GM19023 (cell line): ENCODE measurements at regions not wholly inside any gene's neighbourhood (a gene's known extent, or its start where the extent isn't known, plus 50 kb on each side); places are given as distances from the start of the nearest gene placed in this dataset.

ENCODE experiments used
- ATAC-seq: cut with Tn5 transposase; IDR thresholded peaks from one replicate; pipeline ENCODE4 v1.9.1; 2021; ENCODE audit warnings: mild to moderate bottlenecking, moderate library complexity; ENCODE audit not compliant: unreplicated experiment

DNA sequence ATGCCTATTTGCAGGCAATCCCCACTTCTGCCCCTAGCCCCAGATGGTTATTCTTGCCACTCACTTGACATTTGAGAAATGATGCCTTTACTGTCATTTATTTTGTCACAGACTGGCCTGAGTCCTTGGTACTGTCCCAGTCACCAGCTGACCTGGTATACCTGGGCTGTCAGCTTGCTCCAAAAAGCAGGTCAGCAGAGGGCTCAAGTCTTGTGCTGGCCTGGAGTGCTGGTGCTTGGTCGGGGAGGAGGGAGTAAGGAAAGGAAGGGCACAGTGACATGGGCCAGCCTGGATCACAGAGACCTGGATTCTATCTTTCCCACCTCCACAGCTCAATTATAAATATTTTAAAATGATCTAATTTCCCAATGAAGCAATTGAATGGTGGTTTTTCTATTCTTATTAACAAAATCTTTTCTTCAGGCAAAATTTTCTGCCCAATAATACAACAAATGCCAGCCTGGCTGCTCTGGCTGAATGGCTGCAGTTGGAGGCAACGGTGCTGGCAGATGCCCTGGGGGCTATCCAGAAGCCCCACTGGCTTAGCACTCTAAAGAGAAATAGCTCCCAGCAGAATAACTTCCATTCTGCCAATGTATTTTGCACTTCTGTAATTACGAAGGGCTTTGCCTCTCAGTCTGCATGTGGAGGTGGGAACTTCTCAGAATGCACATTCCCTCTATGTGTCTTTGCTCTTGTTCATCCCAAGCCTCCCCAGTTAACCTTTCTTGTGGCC is 160.6 kb downstream of the GADD45G start:
- ATAC-seq: no peak

DNA sequence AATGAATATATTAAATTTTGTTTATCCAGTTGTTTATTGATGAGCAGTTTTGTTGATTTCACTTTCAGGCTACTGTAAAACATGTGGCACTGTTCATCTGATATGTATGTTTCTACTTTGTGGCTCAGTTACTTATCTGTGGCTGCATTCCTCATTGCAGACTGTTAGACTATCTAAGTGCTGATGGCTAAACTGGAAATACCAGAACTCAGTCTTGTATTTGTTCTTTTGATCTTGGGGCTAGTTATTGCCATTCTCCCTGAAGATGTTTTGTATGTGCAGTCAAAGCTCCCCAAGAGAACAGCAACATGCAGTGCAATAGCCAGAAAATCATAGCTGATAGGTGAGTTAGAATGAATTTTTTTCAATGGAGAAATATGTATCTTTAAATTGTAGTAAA is 162.2 kb downstream of the GADD45G start:
- no peak for ATAC-seq

GRCh38 chr9:89768051-89768450 is 163.2 kb downstream of the GADD45G start:
- ATAC-seq: no peak

DNA sequence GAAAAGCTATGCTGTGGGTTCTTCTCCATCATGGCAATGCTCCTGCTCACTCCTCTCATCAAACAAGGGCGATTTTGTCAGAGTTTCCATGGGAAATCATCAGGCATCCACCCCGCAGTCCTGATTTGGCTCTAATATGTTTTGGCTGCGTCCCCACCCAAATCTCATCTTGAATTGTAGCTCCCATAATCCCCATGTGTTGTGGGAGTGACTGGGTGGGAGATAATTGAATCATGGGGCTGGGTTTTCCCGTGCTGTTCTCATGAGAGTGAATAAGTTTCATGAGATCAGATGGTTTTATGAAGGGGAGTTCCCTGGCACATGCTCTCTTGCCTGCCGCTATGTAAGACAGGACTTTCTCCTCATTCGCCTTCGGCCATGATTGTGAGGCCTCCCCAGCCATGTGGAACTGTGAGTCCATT is 163.8 kb downstream of the GADD45G start:
- ATAC-seq: no peak

- ATAC-seq: no peak
Observed at GRCh38 chr9:89770531-89771174, 165.8 kb downstream of the GADD45G start.

GRCh38 chr9:89771205-89771604 is 166.4 kb downstream of the GADD45G start:
- no peak for ATAC-seq

DNA sequence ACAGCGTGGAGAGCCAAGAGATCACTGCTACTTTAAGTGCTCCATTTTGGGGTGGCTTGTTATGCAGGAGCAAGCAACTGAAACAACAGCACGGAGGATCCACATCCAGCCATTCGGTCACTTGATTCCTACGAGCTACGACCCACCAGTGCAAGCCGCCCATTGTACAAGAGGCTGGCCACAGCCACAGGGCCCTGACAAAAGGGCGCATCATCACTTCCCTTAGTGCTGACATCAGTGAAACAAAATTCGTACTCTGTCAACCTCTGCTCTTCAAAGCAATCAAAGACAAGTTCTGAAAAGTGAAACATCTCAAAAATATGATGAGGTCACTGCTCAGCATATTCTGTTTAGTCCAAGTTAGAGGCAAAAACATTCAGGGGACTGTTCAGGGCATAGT is 168.4 kb downstream of the GADD45G start:
- no peak for ATAC-seq

- no peak for ATAC-seq
Observed at GRCh38 chr9:89774858-89775370, 170.1 kb downstream of the GADD45G start.

- ATAC-seq: no peak
Observed at GRCh38 chr9:89775641-89776040, 170.8 kb downstream of the GADD45G start.

DNA sequence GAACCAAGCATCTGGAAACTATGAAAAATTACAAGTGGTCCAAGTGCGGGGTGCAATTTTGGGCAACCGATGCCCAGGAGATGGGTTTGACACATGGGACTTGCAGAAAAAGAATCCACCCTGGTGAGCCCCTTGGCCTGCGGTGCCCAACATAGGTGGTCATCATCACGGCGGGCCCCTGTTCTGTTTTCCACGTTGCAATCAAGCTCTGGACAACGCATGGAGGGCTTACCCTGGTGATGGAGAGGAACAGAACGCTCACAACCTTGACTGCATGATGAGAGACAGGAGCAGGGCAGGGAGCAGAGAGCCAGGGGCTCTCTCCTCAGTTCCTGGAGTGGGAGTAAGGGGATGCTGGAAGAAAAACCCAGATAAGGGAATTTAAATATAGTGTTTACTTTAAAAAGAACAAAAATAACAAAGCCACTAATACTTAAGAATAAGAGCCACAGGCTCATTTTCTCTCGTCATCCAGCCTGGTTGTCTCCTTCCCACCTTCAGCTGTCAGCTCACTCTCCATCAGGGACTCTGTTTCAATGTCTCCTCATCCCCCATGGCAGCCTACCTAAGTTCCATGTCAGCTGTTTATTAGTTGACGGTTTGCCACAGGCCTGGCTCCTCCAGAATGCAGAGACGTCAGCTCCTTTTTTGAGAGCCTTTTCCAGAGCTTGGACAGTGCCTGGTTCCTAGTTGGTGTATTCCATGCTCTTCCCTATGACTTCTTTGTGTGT is 172.1 kb downstream of the GADD45G start:
- no peak for ATAC-seq

- ATAC-seq: no peak
Observed at GRCh38 chr9:89777544-89777943, 172.7 kb downstream of the GADD45G start.

- ATAC-seq: no peak
Observed at GRCh38 chr9:89778100-89779090, 173.6 kb downstream of the GADD45G start.

DNA sequence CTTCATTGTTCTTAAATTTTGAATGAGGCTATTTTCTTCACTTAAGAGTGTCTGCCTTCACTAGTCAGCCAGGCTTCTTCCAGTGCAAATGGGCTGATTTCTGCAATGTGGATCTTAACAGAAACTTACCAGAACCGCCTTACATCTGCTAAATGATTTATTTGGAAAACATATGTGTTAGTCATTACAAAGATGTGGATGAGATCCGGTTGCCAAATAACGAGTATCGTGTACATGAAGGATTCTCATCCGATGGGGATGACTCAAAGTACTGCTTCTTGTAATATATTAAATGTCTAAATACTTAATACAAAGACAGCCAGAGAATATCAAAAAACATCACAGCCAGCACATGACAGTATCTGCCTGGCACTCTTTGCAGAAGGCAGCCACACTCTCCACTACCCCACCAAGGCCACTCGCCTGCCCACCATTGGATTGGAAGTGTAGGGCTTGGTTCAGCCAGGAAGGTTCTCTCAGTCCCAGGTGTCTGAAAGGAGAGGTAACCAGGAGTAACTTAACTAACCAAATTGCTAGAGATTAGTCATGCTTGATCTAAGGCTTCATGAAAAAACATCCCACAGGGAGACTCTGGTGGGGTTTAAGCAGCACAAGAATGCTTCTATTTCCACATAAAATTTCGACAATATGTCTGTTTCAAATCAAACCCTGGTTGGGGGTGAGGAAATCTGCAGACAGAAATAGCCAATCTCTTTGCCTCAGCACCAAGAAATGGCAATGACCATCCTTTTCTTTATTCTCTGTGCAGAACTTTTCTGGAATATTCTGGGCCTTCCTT is 174.8 kb downstream of the GADD45G start:
- ATAC-seq: no peak

DNA sequence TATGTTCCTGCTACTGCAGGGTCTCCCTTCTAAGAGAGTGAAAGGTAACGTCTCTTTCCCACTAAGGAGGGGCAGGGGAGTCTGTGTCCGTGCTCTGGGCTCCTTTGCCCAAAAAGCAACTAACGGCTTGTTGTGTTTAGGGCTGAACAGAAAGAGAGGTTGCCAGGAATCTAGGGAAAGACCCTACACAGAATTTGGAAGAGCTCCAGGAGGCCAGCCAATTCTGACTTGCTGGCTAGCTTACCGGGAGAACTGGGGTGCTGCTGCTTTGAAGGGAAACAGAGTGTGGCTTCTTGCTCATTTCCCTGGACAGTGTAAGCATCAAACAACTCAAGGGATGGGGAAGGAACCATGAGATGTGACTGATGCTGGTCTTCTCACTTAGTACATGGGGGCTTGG is 176.1 kb downstream of the GADD45G start:
- ATAC-seq: no peak

- ATAC-seq: no peak
Observed at GRCh38 chr9:89781838-89782540, 177.2 kb downstream of the GADD45G start.

- ATAC-seq: no peak
Observed at GRCh38 chr9:89786655-89787054, 181.8 kb downstream of the GADD45G start.

DNA sequence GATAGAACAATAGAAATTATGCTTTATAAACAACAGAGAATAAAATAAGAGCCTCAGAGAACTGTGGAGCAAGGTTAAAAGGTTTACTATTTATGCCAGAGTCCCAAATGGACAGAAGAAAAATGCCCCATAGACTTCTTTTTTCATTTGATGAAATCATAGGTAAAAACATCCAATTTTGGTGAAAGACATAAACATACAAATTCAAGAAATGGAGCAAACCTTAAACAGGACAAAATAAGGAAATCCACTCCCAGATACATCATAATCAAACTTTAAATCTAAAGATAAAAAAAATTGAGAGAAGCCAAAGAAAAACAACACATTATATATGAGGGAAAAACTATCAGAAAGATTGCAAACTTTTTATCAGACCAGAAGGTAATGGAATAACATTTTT is 182.8 kb downstream of the GADD45G start:
- ATAC-seq: no peak

DNA sequence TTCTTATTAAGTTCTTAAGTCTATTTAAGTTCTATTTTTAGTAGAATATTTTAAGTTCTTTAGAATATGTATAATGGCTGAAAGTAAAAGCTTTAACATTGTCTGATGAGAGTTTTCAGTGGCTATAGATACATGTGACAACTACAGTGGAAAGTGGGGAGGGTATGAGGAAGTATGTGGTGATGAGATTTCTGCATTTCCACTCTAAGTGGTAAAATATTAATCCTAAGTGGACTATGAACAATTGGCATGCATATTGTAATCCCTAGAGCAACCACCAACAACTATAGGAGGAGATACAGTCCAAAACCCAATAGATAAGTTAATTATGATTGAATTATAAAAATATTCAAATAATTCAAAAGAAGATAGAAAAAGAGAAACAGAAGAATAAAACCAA is 183.6 kb downstream of the GADD45G start:
- ATAC-seq: no peak

DNA sequence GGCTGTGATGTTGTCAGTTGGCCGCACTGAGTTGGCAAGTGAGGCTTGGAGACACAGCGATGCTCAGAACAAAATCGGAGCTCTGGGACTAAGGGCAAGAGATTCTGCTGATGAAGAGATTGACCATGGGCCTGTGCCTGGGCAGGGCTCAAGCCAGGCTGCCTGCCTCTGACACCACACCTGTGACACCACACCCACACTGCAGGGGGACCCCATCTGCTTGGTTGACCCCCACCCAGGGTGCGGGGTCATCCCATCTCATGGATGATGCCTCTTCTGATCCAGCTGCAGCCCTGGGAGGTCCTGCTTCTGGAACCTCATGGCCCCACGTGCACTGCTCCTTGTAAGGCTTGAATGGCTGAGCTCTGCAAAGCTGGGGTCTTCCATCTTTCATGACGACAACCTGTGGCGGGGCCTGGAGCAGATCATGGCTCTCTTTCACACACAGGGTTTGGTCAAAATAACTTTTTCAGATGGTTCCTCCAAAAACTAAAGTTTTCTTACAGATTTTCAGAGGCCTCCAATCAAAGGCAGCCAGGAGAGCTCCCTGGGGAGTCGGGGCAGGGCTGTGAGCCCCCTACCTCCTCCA is 185.2 kb downstream of the GADD45G start:
- no peak for ATAC-seq
